PC-3 (cell line): ENCODE measurements at regions not wholly inside any gene's neighbourhood (a gene's known extent, or its start where the extent isn't known, plus 50 kb on each side); places are given as distances from the start of the nearest gene placed in this dataset.

Experiments
- ATAC-seq: fragments of 200-7000 bp; cut with Tn5 transposase; 2 replicates; pipeline ENCODE4 v1.9.1; 2020; ENCODE audit warnings: mild to moderate bottlenecking, moderate library complexity
- BruUV-seq: library from RNA; stranded (reverse); fragments of 400-500 nt; replicated peaks from 2 replicates; lab custom pipeline; 2021; lab: Mats Ljungman, UMichigan
- CTCF ChIA-PET: fragments of 300-600 bp; sonication (Branson Sonifier 250); formaldehyde crosslinking; loops from one replicate; lab custom pipeline; 2022; ENCODE audit warnings: antibody characterized with exemption; lab: Charles Lee
- POLR2A ChIA-PET: fragments of 300-600 bp; sonication (Branson Sonifier 250); formaldehyde crosslinking; loops from one replicate; lab custom pipeline; 2022; ENCODE audit warnings: antibody characterized with exemption; ENCODE audit not compliant: unreplicated experiment; lab: Charles Lee
- DNase-seq: peaks from one replicate; pipeline ENCODE4 v3.0.0-alpha.2; 2015
- H2AFZ ChIP-seq: fragments of 300-600 bp; sonication (generic); 2 replicates; pipeline ENCODE4 v1.6.0; 2016; ENCODE audit warnings: antibody characterized with exemption, low read length
- H3F3A ChIP-seq: fragments of 300-600 bp; sonication (generic); one replicate; pipeline ENCODE4 v1.6.0; 2017; ENCODE audit warnings: antibody characterized with exemption, low read length, control low read depth, mild to moderate bottlenecking; ENCODE audit not compliant: unreplicated experiment
- H3K27ac ChIP-seq: fragments of 300-600 bp; sonication (generic); 2 replicates; pipeline ENCODE4 v1.5.1; 2016; ENCODE audit warnings: mild to moderate bottlenecking, low read length
- H3K27me3 ChIP-seq: fragments of 300-600 bp; sonication (generic); 2 replicates; pipeline ENCODE4 v1.6.1; 2016; ENCODE audit warnings: low read length, mixed read lengths
- H3K36me3 ChIP-seq: fragments of 300-600 bp; sonication (generic); 2 replicates; pipeline ENCODE4 v1.6.1; 2016; ENCODE audit warnings: low read depth, mixed run types, low read length, mixed read lengths
- H3K4me1 ChIP-seq: fragments of 300-600 bp; sonication (generic); 2 replicates; pipeline ENCODE4 v1.5.1; 2016; ENCODE audit warnings: low read length; ENCODE audit not compliant: insufficient read depth
- H3K4me2 ChIP-seq: fragments of 300-600 bp; sonication (generic); 2 replicates; pipeline ENCODE4 v1.6.0; 2016; ENCODE audit warnings: low read length
- H3K4me3 ChIP-seq: fragments of 300-600 bp; sonication (generic); 2 replicates; pipeline ENCODE4 v1.5.1; 2016; ENCODE audit warnings: mild to moderate bottlenecking, low read length, mixed read lengths
- H3K79me2 ChIP-seq: fragments of 300-600 bp; sonication (generic); 2 replicates; pipeline ENCODE4 v1.6.1; 2017; ENCODE audit warnings: low read length, mixed read lengths
- H3K9ac ChIP-seq: fragments of 300-600 bp; sonication (generic); 2 replicates; pipeline ENCODE4 v1.6.0; 2016; ENCODE audit warnings: mild to moderate bottlenecking, low read length
- H3K9me2 ChIP-seq: fragments of 300-600 bp; sonication (generic); replicated peaks from 2 replicates; pipeline ENCODE4 v1.6.1; 2016; ENCODE audit warnings: mixed run types, low read length, mixed read lengths
- H3K9me3 ChIP-seq: fragments of 300-600 bp; sonication (generic); 2 replicates; pipeline ENCODE4 v1.6.1; 2016; ENCODE audit warnings: low read length, mixed read lengths
- H4K20me1 ChIP-seq: fragments of 300-600 bp; sonication (generic); 2 replicates; pipeline ENCODE4 v1.6.1; 2016; ENCODE audit warnings: low read length, mixed read lengths
- EZH2 ChIP-seq: fragments of 300-600 bp; sonication (generic); IDR thresholded peaks from one replicate; pipeline ENCODE4 v1.6.1; 2017; ENCODE audit warnings: antibody characterized with exemption, mild to moderate bottlenecking, low read length; ENCODE audit not compliant: unreplicated experiment
- EZH2phosphoT487 ChIP-seq: fragments of 300-600 bp; sonication (generic); IDR thresholded peaks from 2 replicates; pipeline ENCODE4 v1.6.1; 2018; ENCODE audit warnings: mild to moderate bottlenecking, antibody characterized with exemption, low read length, borderline replicate concordance
- intact Hi-C: fragments of 100-400 bp; cut with micrococcal nuclease; formaldehyde crosslinking; loops from 2 replicates; pipeline ENCODE4 v1.9.0; 2023
- TF ChIP-seq, protein P1 (sequence below): fragments of 300-600 bp; sonication (generic); conservative IDR thresholded peaks from 2 replicates; pipeline ENCODE4 v1.5.1; 2017; ENCODE audit warnings: antibody characterized with exemption, low read depth, mild to moderate bottlenecking, low read length

DNA sequence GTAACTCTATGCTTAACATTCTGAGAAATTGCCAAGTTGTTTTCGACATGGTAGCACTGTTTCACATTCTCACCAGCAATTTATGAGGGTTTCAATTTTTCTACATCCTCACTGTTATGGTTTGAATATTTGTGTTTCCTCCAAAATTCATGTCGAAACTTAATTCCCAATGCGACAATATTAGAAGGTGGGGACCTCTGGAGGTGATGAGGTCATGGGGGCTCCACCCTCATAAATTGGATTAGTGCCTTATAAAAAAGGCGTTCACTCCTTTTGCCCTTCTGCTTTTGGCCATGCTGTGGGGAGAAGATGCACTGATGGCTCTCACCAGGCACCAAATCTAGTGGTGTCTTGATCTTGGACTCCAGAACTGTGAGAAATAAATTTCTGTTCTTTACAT is 110.3 kb downstream of the HRH4 start:
- H3K9me2 ChIP-seq: no peaks in the 10 kb centered on the region
- ATAC-seq: no peak
- TF ChIP-seq, protein P1, sequence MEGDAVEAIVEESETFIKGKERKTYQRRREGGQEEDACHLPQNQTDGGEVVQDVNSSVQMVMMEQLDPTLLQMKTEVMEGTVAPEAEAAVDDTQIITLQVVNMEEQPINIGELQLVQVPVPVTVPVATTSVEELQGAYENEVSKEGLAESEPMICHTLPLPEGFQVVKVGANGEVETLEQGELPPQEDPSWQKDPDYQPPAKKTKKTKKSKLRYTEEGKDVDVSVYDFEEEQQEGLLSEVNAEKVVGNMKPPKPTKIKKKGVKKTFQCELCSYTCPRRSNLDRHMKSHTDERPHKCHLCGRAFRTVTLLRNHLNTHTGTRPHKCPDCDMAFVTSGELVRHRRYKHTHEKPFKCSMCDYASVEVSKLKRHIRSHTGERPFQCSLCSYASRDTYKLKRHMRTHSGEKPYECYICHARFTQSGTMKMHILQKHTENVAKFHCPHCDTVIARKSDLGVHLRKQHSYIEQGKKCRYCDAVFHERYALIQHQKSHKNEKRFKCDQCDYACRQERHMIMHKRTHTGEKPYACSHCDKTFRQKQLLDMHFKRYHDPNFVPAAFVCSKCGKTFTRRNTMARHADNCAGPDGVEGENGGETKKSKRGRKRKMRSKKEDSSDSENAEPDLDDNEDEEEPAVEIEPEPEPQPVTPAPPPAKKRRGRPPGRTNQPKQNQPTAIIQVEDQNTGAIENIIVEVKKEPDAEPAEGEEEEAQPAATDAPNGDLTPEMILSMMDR: no peak
- TF ChIP-seq EZH2phosphoT487 (no peak), EZH2 (no peak)

GRCh38 chr18:24582771-24583170 is 122.3 kb downstream of the HRH4 start:
- POLR2A ChIA-PET: no interaction called here
- Histone ChIP-seq H3K9ac (no peak overlapping the region), H3F3A (no peaks in the 10 kb centered on the region), H3K27ac (no peak overlapping the region), H3K79me2 (no peaks in the 10 kb centered on the region), H4K20me1 (no peaks in the 10 kb centered on the region), H3K27me3 (peaks cover 84% of the 10 kb centered on the region), H3K4me2 (no peak overlapping the region), H3K4me3 (no peak overlapping the region), H3K4me1 (no peaks in the 10 kb centered on the region), H2AFZ (no peak overlapping the region), H3K36me3 (no peaks in the 10 kb centered on the region), H3K9me3 (no peaks in the 10 kb centered on the region), H3K9me2 (no peaks in the 10 kb centered on the region)
- no peak for ATAC-seq
- no peak for DNase-seq
- no TSS peak for BruUV-seq
- intact Hi-C loops: no loop called here
- TF ChIP-seq EZH2phosphoT487: no peak
- TF ChIP-seq EZH2: no peak
- TF ChIP-seq, protein P1: no peak
- CTCF ChIA-PET: no interaction called here

More for the DNA sequence above, 110.3 kb downstream of the HRH4 start:
- Histone ChIP-seq H3K27ac (no peak overlapping the region), H3K4me3 (no peak overlapping the region), H2AFZ (no peak overlapping the region), H3K9me3 (no peaks in the 10 kb centered on the region), H4K20me1 (no peaks in the 10 kb centered on the region), H3F3A (no peaks in the 10 kb centered on the region), H3K4me2 (no peak overlapping the region), H3K27me3 (peaks cover 3% of the 10 kb centered on the region; the same call in 1 of the 2 replicates), H3K79me2 (no peaks in the 10 kb centered on the region), H3K9ac (no peak overlapping the region), H3K36me3 (no peaks in the 10 kb centered on the region), H3K4me1 (no peaks in the 10 kb centered on the region)
- POLR2A ChIA-PET: no interaction called here
- CTCF ChIA-PET: no interaction called here
- DNase-seq: no peak
- intact Hi-C loops: no loop called here
- no TSS peak for BruUV-seq

DNA sequence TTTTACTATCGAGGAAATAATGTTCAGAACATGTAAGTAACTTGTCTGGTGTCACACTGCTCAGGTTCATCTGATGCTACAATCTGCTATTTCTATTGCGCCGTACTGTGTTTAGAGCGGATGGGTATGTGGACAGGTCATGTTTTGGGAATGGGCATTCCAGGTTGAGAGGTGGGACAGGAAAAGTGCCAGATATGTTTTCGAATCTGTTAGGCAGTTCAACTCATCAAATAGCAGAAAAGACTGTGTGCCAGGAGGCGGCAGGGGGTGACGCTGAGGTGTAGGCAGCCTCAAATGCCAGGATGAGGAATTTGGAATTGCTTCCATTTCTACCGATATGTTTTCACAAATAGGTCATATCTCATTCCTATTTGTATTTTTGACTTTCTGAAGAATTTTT is 123.8 kb downstream of the HRH4 start:
- no peak overlapping the region for H3K4me3 ChIP-seq
- no peak overlapping the region for H2AFZ ChIP-seq
- H3K36me3 ChIP-seq: no peaks in the 10 kb centered on the region
- intact Hi-C loops: no loop called here
- no peaks in the 10 kb centered on the region for H3K9me3 ChIP-seq
- no peaks in the 10 kb centered on the region for H3K9me2 ChIP-seq
- no peak for DNase-seq
- H3F3A ChIP-seq: no peaks in the 10 kb centered on the region
- H3K9ac ChIP-seq: no peak overlapping the region
- no peak for ATAC-seq
- H3K4me2 ChIP-seq: no peak overlapping the region
- H3K4me1 ChIP-seq: no peaks in the 10 kb centered on the region
- ChIA-PET POLR2A (no interaction called here), CTCF (no interaction called here)
- H3K79me2 ChIP-seq: no peaks in the 10 kb centered on the region
- no peak for TF ChIP-seq EZH2phosphoT487
- no peak for TF ChIP-seq EZH2
- TF ChIP-seq, protein P1: no peak
- no peak overlapping the region for H3K27ac ChIP-seq
- BruUV-seq: no TSS peak
- no peaks in the 10 kb centered on the region for H4K20me1 ChIP-seq
- H3K27me3 ChIP-seq: peaks cover 83% of the 10 kb centered on the region
